Inferior parietal cortex (tissue), 1 donor: ENCODE measurements at regions not wholly inside any gene's neighbourhood (a gene's known extent, or its start where the extent isn't known, plus 50 kb on each side); places are given as distances from the start of the nearest gene placed in this dataset.

ENCODE experiments used
- DNase-seq: peaks from one replicate; pipeline ENCODE4 v3.0.0-alpha.2; 2016; ENCODE audit errors: extremely low spot score

GRCh38 chr4:125140966-125141495, 173.7 kb upstream of the FAT4 start:
- no peak for DNase-seq

GRCh38 chr4:125135652-125136051, 179.1 kb upstream of the FAT4 start:
- no peak for DNase-seq

DNA sequence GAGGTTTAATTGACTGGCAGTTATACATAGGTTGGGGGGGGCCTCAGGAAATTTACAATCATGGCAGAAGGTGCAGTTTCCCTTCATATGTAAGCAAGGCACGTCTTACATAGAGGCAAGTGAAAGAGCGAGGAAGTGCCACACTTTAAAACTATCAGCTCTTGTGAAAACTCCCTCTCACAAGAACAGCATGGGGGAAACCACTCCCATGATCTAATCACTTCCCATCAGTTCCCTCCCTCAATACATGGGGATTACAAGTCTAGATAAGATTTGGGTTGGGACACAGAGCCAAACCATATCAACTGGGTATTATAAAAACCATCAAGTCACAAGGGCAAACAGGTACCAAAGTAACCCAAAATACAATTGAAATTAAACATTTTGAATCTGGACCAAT, 182.0 kb upstream of the FAT4 start:
- DNase-seq, result no peak

- no peak for DNase-seq
These were observed 182.7 kb upstream of the FAT4 start for GRCh38 chr4:125131891-125132680.

DNA sequence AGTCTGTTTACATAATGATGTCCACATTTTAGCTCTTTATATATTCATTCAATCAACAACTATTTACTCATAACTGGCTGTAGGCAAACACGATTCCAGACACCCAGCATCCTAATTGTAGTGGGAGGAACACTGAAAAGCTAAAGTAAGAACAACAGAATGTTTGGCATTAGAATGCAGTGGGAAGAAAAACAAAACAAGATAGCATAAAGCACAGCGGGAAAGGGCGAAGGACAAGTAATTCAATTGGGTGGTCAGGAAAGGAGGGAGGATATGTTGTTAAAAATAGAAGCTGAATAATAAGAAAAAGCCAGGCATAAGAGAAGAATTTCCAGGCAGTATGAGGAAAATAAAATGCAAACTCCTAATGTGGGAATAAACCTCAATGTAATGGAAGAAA, 189.5 kb upstream of the FAT4 start:
- no peak for DNase-seq

- no peak for DNase-seq
These were observed 191.1 kb upstream of the FAT4 start for GRCh38 chr4:125123570-125124109.

GRCh38 chr4:125121581-125121980, 193.2 kb upstream of the FAT4 start:
- DNase-seq, result no peak

- no peak for DNase-seq
These were observed 198.3 kb upstream of the FAT4 start for GRCh38 chr4:125116431-125116830.

GRCh38 chr4:125115941-125116340, 198.8 kb upstream of the FAT4 start:
- DNase-seq, result no peak

DNA sequence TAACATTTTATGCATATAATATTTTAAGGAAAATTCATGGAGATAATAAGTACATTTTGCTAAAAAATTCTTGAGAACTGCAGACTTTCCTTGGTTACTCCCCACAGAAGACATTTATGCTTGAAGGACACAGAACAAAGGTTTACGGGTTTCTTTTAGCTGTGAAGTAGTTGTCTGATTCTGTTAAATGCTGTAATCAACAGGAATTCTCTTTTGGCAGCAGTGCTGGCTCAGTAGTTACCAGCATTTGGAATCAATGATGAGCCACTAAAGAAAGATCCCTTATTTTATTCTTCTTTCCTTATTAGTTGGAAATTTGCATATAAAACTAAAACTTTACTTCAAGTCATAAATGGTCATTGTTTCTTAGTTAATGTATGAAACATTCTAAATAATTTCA, 199.3 kb upstream of the FAT4 start:
- DNase-seq, result no peak

DNA sequence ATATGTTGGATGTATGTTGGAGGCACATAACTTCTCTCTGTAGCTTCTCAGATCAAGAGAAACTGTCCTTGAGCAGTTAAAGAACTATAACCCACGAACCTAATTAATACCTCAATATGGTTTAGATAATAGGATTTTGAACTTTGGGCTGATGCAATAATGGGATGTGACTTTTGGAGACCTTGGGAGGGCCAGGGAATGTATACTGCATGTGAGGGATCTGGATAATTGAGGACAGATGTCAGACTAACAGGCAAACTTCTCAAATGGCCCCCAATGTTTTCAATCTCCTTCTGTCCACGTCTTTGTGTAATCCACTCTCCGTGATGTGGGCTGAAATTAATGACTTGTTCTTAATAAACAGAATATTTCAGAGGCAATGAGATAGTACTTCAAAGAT, 202.2 kb upstream of the FAT4 start:
- no peak for DNase-seq

GRCh38 chr4:125111323-125111722, 203.4 kb upstream of the FAT4 start:
- no peak for DNase-seq

DNA sequence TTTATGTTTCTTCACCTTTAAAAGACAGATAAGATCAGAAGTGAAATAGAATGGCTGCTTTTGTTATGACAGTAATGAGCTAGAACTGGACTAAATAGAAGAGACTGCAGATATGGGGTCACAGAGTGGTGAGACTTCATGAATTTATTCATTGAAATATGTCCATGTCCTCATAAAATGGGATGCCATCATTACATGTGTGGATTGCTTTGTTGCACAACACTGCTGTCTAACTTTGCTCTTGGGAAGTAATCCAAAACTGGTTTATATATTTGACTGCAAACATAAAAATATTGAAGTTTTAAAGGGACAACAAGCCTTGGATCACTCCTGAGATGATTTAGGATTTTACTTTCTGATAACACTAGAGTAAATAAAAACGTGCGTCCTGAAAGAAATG, 209.2 kb upstream of the FAT4 start:
- DNase-seq, result no peak

DNA sequence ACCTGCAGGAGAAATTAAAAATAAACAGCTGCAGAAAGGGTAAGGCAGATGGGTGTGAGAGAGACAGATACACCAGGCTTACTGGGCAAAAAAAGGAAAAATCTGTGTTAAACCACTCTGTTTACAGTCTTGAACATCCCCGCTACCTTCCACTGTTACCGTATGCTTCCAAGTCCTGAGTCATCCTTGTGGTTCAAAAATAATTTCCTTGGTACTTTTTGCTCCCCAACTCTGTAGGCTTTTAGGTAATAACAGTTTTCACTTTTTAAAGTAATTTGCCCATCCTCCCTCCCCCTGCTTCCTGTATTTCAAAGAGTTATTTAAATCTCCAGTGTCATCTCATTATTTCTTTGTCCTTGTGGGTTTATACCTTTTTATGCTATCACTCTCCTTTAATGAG, 210.1 kb upstream of the FAT4 start:
- peak; percentile 9 for DNase-seq

DNA sequence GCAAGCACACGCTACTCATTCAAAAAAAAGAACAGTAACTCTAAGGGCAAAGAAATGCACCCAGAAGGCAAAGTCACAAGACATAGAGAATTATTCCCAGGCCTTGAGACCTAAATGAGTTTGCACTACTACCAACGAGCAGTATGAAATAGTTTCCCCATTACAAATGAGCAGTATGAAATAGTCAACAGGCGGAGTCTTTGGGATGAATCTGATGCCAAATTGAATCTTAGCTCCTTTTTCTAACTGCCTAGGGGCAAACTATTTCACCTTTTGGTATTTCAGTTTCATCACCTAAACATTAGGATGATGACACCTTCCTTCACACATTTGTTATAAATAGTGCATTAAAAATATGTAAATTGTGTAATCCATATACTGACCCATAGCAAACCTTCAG, 213.0 kb upstream of the FAT4 start:
- DNase-seq, result no peak

DNA sequence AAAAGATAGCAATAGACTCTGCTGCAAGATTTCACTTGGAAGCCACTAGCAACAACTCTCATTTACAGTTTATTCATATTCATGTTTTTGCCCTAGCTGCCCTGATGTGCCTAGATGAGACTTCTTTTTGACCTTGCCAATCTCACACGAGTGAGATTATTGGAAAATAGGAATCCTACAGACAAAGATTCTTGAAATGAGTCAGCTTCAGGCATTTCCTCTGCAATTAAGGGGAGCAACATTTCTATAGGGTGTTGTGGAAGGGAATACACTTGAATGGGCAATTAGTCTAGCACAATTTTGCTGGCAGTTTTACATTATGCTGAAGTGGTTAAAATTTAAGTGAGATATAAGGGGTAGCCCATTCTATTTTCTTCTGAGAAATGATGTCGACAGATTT, 217.0 kb upstream of the FAT4 start:
- no peak for DNase-seq

- no peak for DNase-seq
These were observed 218.1 kb upstream of the FAT4 start for GRCh38 chr4:125096662-125097061.

DNA sequence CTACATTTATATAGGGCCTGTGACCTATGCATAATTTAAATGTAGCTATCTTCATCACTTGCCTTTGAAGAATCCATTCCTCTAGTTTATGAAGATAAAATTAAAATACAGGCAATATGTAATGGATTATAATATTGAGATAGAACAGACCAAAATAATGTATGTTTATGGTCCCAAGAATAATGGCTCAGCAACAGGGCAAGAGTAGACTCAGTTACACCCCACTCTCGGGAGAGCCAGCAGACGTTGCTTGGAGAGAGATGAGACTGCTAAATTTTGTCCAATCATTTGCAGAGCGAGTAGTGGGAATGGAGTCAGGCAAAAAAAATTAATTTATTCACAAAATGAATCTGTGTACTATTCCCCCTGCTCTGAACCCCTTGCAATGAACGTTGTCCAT, 223.2 kb upstream of the FAT4 start:
- no peak for DNase-seq

DNA sequence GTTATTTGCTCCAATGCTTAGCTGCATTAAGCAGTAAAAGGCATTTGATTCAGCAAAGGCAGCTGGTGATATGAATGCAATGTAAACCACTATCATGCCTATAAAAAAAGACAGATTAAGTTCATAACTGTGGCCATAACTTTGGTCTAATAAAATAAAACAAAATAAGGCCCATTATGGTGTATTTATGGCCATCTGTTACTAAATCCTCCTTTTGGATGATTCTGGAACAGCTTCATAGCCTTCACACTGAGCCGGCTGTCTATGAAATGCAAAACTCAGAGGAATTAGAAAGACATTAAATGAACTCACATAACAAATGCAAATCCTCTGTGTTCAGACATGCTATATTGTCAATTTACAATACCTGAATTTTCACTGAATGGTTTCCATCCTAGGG, 223.7 kb upstream of the FAT4 start:
- no peak for DNase-seq

DNA sequence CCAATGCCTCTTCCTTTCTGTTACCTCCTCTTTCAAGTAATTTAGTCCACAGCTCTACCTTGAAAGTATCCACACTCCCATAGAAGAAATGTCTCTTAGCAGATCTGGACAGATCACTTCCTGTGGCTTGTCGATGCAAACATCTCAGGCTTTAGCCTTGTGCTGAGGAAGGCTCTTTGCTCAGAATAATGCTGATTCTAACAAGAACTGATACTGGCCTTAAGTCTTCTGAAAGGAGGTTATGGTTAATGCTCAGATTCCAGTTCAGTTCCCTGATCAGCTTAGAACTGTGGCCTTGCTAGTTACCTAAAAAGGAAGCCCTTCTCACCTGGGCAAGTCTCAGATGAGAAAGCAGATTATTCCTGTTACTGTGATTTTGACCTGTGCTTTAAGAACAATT, 230.1 kb upstream of the FAT4 start:
- DNase-seq, result no peak

DNA sequence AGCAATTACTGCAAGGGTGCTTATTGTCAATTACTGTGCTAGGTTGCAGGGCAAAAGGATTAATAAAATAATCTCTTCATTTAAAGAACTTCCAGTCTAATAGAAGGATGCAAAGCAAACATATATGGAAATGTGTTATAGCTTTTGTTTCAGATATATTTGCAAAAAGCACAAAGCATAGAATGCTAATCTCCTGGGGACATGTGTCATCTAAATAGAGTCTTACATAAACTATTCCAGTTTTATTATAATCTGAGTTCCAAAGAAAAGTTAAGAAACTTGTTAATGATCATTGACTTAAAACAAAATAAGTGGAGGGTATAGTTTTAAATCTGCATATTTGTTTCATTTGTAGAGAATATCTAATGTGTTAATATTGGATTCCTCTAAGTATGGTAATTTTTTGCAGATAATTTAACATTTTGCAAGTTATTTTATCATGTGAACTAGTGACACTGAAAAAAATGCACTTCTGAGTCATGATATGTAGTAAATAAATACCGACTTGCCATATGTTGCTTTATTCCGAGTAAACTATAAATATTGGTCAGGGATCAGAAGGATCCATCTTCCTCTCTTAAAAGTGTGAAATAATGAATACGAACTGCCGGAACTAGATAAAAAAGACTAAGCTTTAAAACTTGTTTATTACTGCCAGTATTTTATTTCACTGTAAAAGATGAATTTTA, 231.9 kb upstream of the FAT4 start:
- no peak for DNase-seq

DNA sequence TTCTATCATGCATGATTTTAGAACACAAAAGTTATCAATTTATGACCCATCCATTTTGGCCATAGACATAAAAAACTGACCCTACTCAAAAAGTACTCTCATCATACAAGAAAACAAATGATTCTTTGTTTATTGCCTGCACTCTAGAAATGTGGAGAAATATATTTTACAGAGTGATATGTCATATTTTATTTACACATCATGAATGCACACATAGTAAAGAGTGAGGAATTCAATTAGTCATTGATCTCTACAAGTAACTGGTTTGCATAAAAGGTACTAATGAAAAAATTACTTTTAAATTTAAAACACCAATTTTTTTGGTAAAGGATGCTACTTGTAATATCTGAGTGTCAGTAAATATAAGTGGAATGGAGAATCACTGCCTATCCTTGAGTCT, 242.5 kb upstream of the FAT4 start:
- no peak for DNase-seq

- DNase-seq, result no peak
These were observed 243.9 kb upstream of the FAT4 start for GRCh38 chr4:125070861-125071260.
